HK-2 (cell line): ENCODE measurements at regions not wholly inside any gene's neighbourhood (a gene's known extent, or its start where the extent isn't known, plus 50 kb on each side); places are given as distances from the start of the nearest gene placed in this dataset.
"Not testable (repeated sequence)": the region's sequence is repeated elsewhere in the genome, so short reads cannot be mapped to it uniquely, and the experiment has no call there.

Source experiments
- DNase-seq: peaks from one replicate; pipeline ENCODE4 v3.0.0-alpha.2; 2018; ENCODE audit not compliant: unreplicated experiment

DNA sequence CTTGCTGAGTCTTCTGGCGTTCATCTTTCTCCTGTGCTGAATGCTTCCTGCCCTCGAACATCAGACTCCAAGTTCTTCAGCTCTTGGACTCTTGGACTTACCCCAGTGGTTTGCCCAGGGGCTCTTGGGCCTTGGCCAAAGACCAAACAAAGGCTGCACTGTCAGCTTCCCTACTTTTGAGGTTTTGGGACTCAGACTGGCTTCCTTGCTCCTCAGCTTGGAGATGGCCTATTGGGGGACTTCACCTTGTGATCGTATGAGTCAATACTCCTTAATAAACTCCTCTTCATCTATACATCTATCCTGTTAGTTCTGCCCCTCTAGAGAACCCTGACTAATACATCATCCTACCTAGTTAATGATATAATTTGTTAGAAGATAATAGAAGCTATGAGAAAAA lies 415.4 kb downstream of the TMEM38B start:
- not testable (repeated sequence) for DNase-seq

DNA sequence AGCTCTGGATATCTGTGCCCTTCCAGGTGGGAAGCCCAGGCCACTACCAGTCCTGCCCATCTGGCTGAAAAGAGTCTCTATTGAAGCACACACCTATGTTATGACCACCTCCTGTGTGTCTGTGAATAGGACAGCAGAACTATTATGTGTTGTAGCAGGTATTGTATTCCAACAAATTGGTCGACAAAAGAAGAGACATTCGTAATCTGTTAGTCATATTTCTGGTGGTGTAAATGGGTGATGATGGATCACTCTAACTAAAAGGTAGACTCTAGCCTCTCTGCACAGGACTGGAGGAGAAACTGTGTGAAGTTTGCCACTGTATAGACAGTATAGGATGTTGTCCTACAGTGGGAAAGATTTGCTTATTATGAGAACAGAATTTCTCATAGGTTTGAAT lies 416.1 kb downstream of the TMEM38B start:
- DNase-seq: no peak

DNA sequence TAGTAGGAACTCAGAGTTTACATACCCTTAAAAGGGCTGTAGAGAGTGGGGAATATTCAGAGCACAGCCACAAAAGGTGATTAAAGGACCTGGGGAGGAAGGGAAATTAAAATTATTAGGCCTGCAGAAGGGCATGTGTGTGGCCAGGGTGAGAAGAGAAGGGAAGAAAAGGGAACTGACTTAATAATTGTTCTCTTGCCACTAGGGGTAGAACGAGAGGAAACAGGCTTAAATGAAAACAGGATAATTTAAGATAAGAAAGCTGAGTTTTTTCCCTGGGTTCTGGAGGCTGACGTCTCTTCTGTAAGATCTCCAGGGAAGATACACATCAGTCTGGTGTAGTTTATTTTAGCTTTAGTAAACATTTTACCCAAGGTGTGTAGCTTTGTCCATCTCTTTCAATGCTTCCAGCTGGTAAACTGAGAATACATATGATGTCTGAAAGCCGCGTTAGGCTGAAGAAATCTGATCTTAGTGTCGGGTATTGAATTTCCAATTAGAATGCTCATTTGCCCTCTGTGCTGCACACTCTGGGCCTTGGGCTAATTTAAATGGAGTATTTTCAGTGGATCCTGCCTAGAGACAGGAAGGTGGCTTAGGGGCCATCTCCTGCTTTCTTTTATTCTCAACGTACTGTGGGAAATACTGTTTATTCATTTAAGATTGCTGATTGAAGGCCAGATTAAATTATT lies 416.8 kb downstream of the TMEM38B start:
- DNase-seq: no peak

DNA sequence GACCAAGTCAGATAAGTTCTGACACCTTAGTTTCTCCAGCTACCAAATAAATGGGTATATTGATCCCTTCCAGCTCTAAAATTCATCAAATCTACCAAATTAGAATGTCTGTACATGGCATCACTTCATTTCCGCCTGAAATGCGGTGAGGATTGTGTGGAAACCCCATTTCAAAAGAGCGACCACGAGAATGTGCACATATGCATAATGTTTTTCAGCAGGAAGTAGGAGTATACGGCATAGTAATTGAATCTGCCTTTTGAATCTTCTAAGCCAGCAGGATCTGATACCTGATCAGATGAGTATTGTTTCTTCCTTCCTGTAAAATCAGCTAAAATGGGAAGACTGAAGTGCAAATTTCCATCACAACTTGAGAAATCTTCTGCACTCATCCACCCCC lies 418.6 kb downstream of the TMEM38B start:
- DNase-seq: no peak

DNA sequence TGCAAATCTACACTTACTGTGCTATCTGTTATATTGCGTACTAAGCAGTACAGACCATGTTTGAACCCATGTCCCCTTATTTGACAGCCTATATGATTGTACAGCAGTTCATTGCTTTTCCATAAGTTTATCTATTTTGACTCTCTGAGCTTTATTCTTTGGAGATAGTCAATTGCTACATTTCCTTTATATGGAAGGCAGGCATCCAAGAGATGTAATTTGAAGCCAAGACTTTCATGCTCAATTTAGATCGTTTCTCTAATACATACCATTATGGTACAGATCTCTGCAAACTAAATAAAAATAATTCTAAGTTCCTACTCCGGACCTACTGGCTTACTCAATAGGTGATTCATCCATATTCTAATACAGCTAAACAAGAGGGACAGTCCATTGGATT lies 424.8 kb downstream of the TMEM38B start:
- no peak for DNase-seq

DNA sequence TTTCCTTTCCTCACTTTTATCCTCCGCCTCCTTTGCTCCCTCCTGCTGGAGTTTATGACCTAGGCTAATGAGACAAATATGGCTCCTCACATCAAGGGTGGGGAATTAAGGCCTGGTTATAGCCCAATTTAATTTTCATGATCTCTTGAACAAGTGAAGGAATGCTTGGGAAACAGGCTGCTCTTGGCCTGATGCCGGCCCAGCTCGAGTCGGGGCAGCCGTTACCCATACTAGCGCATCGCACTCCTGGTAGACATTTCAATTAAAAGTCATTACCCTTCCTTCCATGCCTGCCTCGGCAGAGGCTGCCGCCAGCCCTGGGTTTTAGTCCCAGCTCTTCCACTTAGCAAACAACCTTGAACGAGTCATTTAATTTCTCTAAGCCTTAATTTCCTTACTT lies 425.7 kb downstream of the TMEM38B start:
- no peak for DNase-seq

DNA sequence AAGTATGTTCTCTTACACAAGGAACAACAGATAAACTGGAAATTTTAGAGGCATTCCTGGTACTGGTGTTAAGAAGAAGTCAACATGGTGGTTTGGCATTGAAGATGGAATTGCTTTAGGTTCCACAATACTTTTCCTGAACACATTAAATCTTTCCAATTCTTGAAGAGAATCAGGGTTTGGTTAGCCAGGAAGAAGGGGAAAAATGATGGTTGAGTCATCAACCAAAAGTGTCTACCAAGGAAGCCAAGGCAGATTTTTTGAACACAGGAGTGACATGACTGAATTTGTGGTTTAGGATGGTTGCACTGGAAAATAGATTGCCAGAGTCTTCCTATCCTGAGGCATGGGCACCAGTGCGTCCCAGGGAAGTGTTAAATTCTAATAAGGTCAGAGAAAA lies 433.4 kb downstream of the TMEM38B start:
- DNase-seq: no peak

DNA sequence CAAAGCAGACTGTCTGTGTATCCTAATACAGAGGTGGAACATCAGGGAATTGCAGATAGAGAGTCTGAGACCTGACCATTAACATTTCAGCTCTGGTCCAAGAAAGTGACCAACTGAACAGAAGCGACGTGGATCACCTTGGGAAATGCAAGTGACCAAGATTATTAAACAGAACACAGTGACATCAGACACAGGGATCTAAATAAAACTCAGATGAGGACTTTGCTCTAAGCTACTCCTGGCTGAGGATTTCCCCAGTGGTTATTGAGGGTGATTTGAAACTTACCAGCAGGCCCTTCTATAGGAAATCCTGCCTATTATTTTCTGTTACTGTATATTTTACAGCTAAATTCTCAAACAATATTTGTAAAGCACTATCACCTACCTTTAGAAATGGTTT lies 436.0 kb downstream of the TMEM38B start:
- DNase-seq: no peak

DNA sequence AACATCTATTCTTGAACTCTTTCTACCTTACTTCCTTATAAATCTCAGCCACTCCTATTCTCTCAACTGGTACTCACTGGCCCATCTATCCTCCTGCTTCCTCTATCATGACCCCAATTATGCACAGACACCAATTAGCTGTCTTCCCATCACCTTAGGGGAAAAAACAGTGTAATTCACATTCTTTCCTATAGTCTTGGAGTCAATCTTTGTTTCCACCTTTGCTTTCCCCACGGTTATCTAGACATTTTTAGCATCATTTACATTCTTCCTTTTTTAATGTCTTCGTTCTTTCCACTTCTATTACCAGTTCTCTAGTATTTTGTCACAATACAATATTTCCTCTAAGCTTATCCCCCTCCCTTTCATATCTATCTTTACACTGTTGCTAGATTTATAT lies 449.4 kb downstream of the TMEM38B start:
- DNase-seq: no peak

DNA sequence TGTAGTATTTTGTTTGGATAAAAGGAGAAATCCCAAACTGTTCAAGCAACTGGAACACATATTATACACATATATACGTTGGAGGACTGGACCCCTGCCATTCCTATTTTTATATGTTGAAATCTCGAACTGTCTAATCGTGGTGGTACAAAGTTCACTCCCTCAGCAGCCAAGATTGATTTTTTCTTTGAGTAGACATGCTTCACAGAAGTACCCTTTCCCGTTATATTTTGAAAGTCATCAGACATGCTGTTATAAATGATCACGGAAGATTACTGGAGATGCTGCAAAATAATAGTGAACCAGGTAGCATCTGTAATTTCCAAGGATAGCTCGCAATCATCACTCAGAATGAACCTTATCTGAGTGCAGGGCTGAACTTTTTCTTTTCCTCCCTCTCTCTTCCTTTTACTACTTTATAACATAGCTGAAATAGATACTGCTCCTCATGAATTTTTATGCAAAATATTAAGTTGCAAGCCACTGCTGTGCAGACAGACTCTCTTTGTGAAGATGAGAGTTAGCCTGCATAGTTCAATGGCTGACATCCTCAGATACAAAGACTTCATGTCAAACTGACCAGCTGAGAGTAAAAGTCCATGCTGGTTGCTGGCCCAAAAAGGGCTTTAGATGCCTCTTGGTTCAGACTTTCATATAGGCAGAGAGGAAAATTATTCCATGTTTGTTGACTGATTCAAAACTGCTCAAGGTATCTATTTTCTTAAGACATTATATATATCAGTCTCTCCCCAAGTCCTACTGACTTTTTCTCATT lies 451.9 kb downstream of the TMEM38B start:
- no peak for DNase-seq

DNA sequence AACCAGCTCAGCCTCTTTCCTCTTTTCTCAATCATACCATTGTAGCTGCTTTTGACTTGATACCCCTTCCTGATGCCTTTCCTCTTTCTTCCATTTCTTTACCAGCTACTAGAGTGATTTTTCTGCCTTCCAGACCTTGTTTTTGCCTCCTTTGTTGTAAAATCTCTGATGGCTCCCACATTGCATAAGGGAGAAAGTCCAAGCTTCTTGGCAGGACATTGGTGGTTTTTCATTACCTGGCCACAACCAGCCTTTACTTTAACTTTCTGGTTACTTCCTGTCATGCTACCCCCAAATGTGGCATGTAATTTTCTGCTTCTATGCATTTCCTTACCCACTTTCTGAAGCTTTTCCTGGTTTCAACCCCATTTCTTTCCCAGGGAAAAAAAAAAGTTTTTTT lies 452.5 kb downstream of the TMEM38B start:
- DNase-seq: no peak

DNA sequence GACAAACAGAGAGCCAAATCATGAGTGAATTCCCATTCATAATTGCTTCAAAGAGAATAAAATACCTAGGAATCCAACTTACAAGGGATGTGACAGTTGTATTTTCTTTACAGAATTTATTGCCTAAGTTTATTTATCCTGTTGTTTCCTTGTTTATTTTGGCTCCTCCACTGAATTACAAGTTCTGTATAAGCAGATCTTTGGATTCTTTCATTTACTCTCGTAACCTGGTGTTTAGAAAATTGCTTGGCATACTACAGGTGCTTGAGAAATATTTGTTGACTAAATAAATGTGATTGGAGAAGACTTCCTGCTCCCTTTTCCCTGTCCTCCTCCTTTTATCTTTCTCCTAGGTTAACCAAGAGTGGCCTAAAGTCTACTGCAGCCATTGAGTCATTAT lies 455.6 kb downstream of the TMEM38B start:
- DNase-seq: no peak

DNA sequence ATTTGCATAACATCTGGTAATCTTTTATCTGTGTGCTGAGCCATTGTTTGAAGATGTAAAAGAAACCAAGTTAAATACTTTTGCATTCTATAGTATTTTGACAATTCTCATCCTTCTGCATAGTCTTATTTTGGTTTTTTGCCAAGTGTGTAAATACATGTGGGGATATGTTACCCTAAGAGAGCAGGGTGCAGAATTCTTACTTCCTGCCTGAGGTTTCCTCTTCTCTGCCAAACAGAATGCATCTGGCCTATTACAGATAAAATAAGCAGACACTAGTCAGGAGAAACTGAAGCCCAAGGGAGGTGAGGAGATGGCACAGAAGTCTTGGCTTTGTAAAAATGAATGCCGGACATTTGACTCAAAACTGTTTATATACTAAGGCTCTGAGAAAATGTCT lies 462.1 kb downstream of the TMEM38B start:
- no peak for DNase-seq

DNA sequence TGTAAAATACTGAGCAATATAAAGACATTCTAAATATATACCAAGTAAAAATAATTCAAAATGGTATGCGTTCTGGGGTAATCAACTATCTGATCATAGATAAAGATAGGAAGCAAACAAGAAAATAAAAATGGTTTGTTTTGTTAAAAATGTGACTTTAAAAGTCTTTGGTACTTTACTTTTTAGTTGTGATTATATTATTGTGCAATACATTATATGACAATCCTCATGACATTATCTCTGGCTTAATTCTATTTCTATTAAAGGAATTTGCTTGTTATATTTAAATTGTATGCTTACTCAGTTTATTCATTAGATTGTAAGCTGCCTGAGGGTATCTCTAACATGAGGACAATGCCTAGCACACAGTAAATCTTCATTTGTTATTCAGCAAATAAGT lies 477.9 kb downstream of the TMEM38B start:
- no peak for DNase-seq

DNA sequence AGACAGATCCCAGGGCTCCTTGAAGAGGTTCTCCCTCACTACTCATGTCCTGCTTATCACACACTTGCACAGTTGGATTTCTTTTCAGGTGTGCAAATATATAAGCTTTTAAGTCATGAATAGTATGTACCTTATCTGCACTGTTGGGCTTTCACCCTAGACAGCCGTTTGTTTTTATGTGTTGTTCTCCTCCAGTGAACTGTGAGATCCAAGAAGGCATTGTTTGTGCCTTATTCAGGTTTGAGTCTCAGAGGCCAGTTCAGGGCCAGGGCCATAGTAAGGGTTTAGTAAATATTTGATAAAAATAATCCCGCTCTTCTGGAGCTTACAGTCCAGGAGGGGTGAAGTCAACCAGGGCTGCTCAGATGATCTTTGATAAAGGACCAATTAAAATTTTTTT lies 480.0 kb downstream of the TMEM38B start:
- DNase-seq: no peak

DNA sequence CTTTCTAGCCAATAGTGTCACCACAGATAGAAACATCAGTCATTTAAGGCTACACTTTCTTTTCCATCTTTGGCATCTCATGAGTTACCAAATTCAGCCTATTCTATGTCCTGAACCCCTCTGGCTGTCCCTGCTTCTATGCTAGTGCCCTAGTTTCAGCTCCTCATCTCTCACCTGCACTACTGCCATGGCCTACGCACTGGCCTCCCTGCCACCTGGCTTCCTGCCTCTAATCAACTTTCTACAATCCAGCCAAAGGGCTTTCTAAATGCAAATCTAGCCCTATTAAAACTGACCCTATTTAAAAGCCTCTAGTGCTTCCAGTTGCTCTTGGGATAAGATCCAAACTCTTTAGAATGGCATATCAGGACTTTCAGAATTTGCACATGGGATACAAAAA lies 482.9 kb downstream of the TMEM38B start:
- DNase-seq: no peak

DNA sequence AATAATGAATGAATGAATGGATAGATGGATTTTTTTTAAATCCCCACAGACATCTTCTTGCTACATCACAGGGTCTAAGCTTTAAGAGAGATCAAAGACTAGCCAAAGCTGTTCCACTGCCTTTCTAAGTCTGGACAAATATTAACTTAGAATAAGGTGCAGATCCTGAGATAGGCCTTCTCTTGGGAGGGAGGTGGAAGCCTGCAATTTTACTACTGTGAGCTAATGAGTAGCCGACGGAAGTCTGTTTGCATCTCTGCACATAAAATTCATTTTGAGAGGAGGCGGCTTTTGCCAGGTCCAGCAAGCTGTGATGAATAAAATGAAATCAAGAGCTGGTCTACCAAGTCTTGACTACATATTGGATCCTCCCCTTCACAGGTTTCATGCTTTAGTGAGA lies 484.9 kb downstream of the TMEM38B start:
- DNase-seq: no peak

DNA sequence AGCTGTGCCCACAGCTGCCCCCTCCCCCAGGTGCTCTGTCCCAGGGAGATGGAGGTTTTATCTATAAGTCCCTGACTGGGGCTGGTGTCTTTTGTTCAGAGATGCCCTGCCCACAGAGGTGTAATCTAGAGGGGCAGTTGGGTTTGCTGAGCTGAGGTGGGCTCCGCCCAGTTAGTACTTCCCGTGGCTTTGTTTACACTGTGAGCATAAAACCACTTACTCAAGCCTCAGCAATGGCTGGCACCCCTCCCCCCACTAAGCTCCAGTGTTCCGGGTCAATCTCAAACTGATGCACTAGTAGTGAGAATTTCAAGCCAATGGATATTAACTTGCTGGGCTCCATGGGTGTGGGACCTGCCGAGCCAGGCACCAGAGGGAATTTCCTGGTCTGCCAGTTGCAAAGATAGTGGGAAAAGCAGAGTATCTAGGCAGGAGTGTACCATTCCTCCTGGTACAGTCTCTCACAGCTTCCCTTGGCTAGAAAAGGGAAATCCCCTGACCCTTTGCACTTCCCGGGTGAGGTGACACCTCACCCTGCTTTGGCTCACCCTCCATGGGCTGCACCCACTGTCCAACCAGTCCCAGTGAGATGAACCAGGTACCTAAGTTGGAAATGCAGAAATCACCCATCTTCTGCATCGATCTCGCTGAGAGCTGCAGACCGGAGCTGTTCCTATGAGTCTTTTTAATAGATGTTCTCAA lies 509.6 kb downstream of the TMEM38B start:
- DNase-seq: not testable (repeated sequence)

DNA sequence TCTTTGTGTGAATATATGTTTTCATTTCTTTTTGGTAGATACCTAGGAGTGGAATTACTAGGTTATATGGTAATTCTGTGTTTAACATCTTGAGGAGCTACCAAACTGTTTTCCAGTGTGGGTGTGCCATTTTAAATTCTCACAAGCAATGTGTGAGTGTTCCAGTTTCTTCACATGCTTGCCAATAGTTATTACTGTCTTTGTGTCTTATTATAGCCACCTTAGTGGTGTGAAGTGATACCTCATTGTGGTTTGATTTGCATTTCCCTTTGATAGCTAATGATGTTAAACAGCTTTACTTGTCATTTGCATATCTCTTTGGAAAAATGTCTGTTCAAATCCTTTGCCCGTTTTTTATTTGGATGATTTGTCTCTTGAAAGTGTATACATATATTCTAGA lies 513.0 kb downstream of the TMEM38B start:
- DNase-seq: no peak

DNA sequence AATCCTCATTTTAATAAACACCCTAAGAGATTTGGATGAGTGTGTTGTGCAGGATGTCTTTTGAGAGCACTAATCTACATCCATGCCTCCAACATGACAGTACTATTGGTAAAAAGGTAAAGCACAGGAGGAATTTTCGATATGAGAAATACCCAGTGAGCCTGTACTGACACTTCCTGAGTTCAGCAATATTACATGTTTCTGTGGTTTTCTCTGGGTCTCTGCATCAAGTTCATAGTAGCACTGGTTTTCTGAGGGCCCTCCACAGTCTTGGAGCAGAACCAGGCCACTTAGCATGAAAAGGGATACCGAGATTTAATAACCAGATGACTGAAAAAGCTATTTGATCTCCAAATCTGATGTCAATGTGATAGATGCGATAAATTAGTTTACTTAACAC lies 524.1 kb downstream of the TMEM38B start:
- no peak for DNase-seq

DNA sequence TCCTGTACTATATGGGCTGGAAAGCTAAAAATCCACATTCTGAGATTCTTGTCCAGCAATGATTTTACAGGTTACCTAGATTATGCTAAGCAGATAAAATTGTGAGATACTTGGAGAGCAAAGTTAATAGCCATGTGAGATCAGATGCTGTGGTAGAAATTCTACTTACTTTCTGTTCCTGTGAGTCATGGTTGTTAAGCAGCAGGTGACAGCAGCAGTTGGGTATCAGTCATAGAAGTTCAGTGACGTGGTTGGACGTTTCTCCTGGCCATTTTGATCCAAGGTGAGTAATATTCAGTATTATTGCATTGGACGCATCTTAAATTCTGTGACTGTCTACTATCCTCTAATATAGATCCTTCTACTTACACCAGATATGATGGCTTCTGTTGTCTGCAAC lies 524.5 kb downstream of the TMEM38B start:
- no peak for DNase-seq

DNA sequence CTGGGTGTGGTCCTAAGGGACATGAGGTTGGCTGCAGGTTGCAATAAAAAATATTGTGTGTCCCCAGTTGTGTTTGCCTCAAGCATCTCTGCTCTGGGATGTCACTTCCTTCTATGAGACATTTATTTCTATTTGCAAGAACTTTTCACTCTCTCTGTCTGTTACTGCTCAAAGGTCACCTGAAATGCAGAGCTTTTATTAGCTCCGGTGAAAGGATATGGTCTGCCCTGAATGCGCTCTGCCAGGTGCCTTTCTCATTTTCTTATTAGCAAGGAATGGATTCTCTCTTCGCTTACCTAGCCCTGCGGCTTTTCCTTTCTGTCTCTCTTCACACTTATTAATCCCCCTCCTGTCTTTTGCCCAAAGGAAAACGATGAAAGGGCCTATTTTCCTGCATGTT lies 526.1 kb downstream of the TMEM38B start:
- DNase-seq: no peak

DNA sequence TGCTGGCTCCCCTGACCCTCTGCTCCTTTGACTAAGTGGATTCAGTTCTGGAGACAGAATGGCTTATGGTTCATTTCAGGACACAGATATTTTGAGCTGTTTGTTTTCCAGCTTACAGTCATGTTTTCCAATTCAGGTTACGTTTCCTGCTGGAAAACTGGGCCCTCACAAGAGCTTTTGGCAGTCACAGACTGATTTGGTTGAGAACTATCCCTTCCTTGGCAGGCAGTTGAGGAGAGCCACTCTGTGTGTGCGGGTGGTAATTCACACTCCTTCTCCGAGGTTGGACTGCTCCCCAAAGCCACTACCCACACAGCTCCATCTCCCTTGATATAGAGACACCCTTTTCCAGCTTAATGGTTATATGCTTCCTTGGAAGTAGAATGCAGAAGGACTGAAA lies 534.5 kb downstream of the TMEM38B start:
- DNase-seq: no peak
